ENCODE measurements at regions not wholly inside any gene's neighbourhood (a gene's known extent, or its start where the extent isn't known, plus 50 kb on each side); places are given as distances from the start of the nearest gene placed in this dataset.

GRCh38 chr5:109950634-109951033 lies 260.9 kb downstream of the MAN2A1 start:
- Histone ChIP-seq H3K4me1 (no peaks in the 10 kb centered on the region), H3K27ac (no peak overlapping the region), H3K9me3 (no peaks in the 10 kb centered on the region), H3K4me3 (no peak overlapping the region), H3K4me2 (no peak overlapping the region)
- FAIRE-seq: no peak
- no peak for DNase-seq (ENCODE audit: low read depth in 1 of 2, low spot score in 1 of 2)
- ATAC-seq: no peak
- POLR2A ChIA-PET: no interaction called here
- TF ChIP-seq CBX8 (IDR thresholded peaks at IDR 0.05): no peak
- no peak for TF ChIP-seq NPAS2 (CRISPR knock-in tag; IDR thresholded peaks at IDR 0.05; ENCODE audit: borderline replicate concordance)
- TF ChIP-seq ESRRA (IDR thresholded peaks at IDR 0.05; ENCODE audit: borderline replicate concordance, low read length): no peak
- no peak for TF ChIP-seq RCOR1 (IDR thresholded peaks at IDR 0.05; ENCODE audit: low read depth, low read length)
- no peak for TF ChIP-seq NR3C1 (IDR thresholded peaks at IDR 0.05)
- TF ChIP-seq KDM1A (IDR thresholded peaks at IDR 0.05; ENCODE audit: low read depth): no peak
- no peak for TF ChIP-seq POLR2AphosphoS2 (conservative IDR thresholded peaks at IDR 0.05; ENCODE audit: low read length)
- no peak for TF ChIP-seq EHF (CRISPR knock-in tag; IDR thresholded peaks at IDR 0.05)
- no peak for TF ChIP-seq FOXS1 (CRISPR knock-in tag; IDR thresholded peaks at IDR 0.05)
- TF ChIP-seq, protein P1, sequence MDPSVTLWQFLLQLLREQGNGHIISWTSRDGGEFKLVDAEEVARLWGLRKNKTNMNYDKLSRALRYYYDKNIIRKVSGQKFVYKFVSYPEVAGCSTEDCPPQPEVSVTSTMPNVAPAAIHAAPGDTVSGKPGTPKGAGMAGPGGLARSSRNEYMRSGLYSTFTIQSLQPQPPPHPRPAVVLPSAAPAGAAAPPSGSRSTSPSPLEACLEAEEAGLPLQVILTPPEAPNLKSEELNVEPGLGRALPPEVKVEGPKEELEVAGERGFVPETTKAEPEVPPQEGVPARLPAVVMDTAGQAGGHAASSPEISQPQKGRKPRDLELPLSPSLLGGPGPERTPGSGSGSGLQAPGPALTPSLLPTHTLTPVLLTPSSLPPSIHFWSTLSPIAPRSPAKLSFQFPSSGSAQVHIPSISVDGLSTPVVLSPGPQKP (IDR thresholded peaks at IDR 0.05; ENCODE audit: low read depth, low read length): no peak
- CTCF ChIA-PET: no interaction called here

DNA sequence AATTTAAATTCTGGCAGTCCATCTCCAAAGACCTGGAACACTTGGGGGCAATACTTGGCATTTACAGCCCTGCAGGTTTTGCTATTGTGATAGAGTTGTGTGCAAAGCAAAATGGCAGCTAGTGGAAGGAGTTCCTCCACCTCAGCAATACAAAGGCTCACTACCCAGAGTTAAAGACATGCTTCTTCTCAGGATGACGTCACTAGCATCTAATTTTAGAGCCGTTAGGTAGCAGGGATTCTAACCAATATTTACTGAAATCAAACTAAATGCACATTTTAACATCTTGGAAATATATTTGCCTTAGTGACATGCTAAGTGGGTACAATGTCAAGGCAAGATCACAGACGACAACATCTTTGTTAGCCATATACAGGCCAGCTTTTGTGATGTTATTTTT lies 261.6 kb downstream of the MAN2A1 start:
- FAIRE-seq (no peak), ATAC-seq (no peak), DNase-seq (ENCODE audit: low read depth in 1 of 2, low spot score in 1 of 2) (no peak)
- WGBS (ENCODE audit: missing lambda C conversion rate): 30% methylated on average over 3 of the region's 3 CpGs
- no peak overlapping the region for H3K27ac ChIP-seq
- H3K9me3 ChIP-seq: no peaks in the 10 kb centered on the region
- TF ChIP-seq RFX5 (IDR thresholded peaks at IDR 0.05) (no peak), EP300 (IDR thresholded peaks at IDR 0.05) (no peak), CTCF (IDR thresholded peaks at IDR 0.05) (no peak), FOSB (CRISPR knock-in tag; IDR thresholded peaks at IDR 0.05) (no peak), NR3C1 (IDR thresholded peaks at IDR 0.05) (no peak), GATA3 (IDR thresholded peaks at IDR 0.05; ENCODE audit: borderline replicate concordance) (no peak), PHF8 (IDR thresholded peaks at IDR 0.05; ENCODE audit: borderline replicate concordance, low read depth) (no peak), JUNB (IDR thresholded peaks at IDR 0.05) (no peak), NPAS2 (CRISPR knock-in tag; IDR thresholded peaks at IDR 0.05; ENCODE audit: borderline replicate concordance) (no peak), CEBPB (IDR thresholded peaks at IDR 0.05) (no peak), FOSL2 (IDR thresholded peaks at IDR 0.05) (no peak), FOSL2 (CRISPR knock-in tag; IDR thresholded peaks at IDR 0.05) (no peak), KDM5A (IDR thresholded peaks at IDR 0.05) (no peak), JUN (IDR thresholded peaks at IDR 0.05) (no peak), HEYL (CRISPR knock-in tag; IDR thresholded peaks at IDR 0.05) (no peak)
- TF ChIP-seq, protein P2, sequence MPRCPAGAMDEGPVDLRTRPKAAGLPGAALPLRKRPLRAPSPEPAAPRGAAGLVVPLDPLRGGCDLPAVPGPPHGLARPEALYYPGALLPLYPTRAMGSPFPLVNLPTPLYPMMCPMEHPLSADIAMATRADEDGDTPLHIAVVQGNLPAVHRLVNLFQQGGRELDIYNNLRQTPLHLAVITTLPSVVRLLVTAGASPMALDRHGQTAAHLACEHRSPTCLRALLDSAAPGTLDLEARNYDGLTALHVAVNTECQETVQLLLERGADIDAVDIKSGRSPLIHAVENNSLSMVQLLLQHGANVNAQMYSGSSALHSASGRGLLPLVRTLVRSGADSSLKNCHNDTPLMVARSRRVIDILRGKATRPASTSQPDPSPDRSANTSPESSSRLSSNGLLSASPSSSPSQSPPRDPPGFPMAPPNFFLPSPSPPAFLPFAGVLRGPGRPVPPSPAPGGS (IDR thresholded peaks at IDR 0.05): no peak
- CTCF ChIA-PET: no interaction called here
- H3K4me1 ChIP-seq: no peaks in the 10 kb centered on the region
- H3K4me3 ChIP-seq: no peak overlapping the region
- POLR2A ChIA-PET: no interaction called here
- H3K4me2 ChIP-seq: no peak overlapping the region

- H3K27ac ChIP-seq: no peak overlapping the region
- H3K4me2 ChIP-seq: no peak overlapping the region
- H3K4me1 ChIP-seq: no peaks in the 10 kb centered on the region
- DNase-seq (ENCODE audit: low read depth in 1 of 2, low spot score in 1 of 2) (no peak), ATAC-seq (no peak), FAIRE-seq (no peak)
- H3K9me3 ChIP-seq: no peaks in the 10 kb centered on the region
- no peak overlapping the region for H3K4me3 ChIP-seq
- 24% methylated on average over 5 of the region's 5 CpGs for WGBS (ENCODE audit: missing lambda C conversion rate)
- ChIA-PET POLR2A (no interaction called here), CTCF (no interaction called here)
- TF ChIP-seq FOXS1 (CRISPR knock-in tag; IDR thresholded peaks at IDR 0.05) (no peak), RARB (CRISPR knock-in tag; IDR thresholded peaks at IDR 0.05) (no peak), ATOH8 (CRISPR knock-in tag; IDR thresholded peaks at IDR 0.05; ENCODE audit: low read depth) (no peak), EP300 (IDR thresholded peaks at IDR 0.05) (no peak), CEBPB (IDR thresholded peaks at IDR 0.05) (no peak), EHF (CRISPR knock-in tag; IDR thresholded peaks at IDR 0.05) (no peak), PHF8 (IDR thresholded peaks at IDR 0.05; ENCODE audit: borderline replicate concordance, low read depth) (no peak), RFX5 (IDR thresholded peaks at IDR 0.05) (no peak), ESRRA (IDR thresholded peaks at IDR 0.05; ENCODE audit: borderline replicate concordance, low read length) (no peak), NPAS2 (CRISPR knock-in tag; IDR thresholded peaks at IDR 0.05; ENCODE audit: borderline replicate concordance) (no peak), TFCP2L1 (CRISPR knock-in tag; IDR thresholded peaks at IDR 0.05) (no peak), CHD2 (IDR thresholded peaks at IDR 0.05; ENCODE audit: low read length, partially characterized antibody) (no peak), CTCF (IDR thresholded peaks at IDR 0.05) (no peak)
- TF ChIP-seq, protein P3, sequence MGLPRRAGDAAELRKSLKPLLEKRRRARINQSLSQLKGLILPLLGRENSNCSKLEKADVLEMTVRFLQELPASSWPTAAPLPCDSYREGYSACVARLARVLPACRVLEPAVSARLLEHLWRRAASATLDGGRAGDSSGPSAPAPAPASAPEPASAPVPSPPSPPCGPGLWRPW (IDR thresholded peaks at IDR 0.05): no peak
Observed at GRCh38 chr5:109951758-109952157, 262.0 kb downstream of the MAN2A1 start.
